T1000 (cell line): ENCODE measurements at regions not wholly inside any gene's neighbourhood (a gene's known extent, or its start where the extent isn't known, plus 50 kb on each side); places are given as distances from the start of the nearest gene placed in this dataset.
"Not testable (repeated sequence)": the region's sequence is repeated elsewhere in the genome, so short reads cannot be mapped to it uniquely, and the experiment has no call there.

Experiments
- DNase-seq: peaks from one replicate; lab custom pipeline; 2025; ENCODE audit warnings: mixed read lengths; lab: John Stamatoyannopoulos, UW

- not testable (repeated sequence) for DNase-seq
Measured at GRCh38 chr16:33583702-33584101, 124.3 kb downstream of the TP53TG3F start.

GRCh38 chr16:33588589-33588988 lies 129.2 kb downstream of the TP53TG3F start:
- not testable (repeated sequence) for DNase-seq

- not testable (repeated sequence) for DNase-seq
Measured at GRCh38 chr16:33593344-33593743, 133.9 kb downstream of the TP53TG3F start.

GRCh38 chr16:33595074-33595473 lies 135.7 kb downstream of the TP53TG3F start:
- not testable (repeated sequence) for DNase-seq

GRCh38 chr16:33601029-33601428 lies 141.6 kb downstream of the TP53TG3F start:
- not testable (repeated sequence) for DNase-seq

- DNase-seq = not testable (repeated sequence)
Measured at GRCh38 chr16:33623535-33624077, 164.2 kb downstream of the TP53TG3F start.

- not testable (repeated sequence) for DNase-seq
Measured at GRCh38 chr16:33628895-33629294, 169.5 kb downstream of the TP53TG3F start.

GRCh38 chr16:33631713-33632112 lies 172.3 kb downstream of the TP53TG3F start:
- DNase-seq = not testable (repeated sequence)

- DNase-seq = not testable (repeated sequence)
Measured at GRCh38 chr16:33634057-33634456, 174.6 kb downstream of the TP53TG3F start.

- not testable (repeated sequence) for DNase-seq
Measured at GRCh38 chr16:33636760-33637159, 177.3 kb downstream of the TP53TG3F start.

GRCh38 chr16:33643270-33643669 lies 183.9 kb downstream of the TP53TG3F start:
- not testable (repeated sequence) for DNase-seq

- not testable (repeated sequence) for DNase-seq
Measured at GRCh38 chr16:33643698-33644381, 184.4 kb downstream of the TP53TG3F start.

- not testable (repeated sequence) for DNase-seq
Measured at GRCh38 chr16:33646386-33646785, 187.0 kb downstream of the TP53TG3F start.

- not testable (repeated sequence) for DNase-seq
Measured at GRCh38 chr16:33655756-33656155, 196.3 kb downstream of the TP53TG3F start.

- DNase-seq = not testable (repeated sequence)
Measured at GRCh38 chr16:33656394-33656793, 197.0 kb downstream of the TP53TG3F start.

GRCh38 chr16:33657717-33658116 lies 198.3 kb downstream of the TP53TG3F start:
- DNase-seq = not testable (repeated sequence)

GRCh38 chr16:33680791-33681190 lies 221.4 kb downstream of the TP53TG3F start:
- DNase-seq = not testable (repeated sequence)

GRCh38 chr16:33700320-33700719 lies 240.9 kb downstream of the TP53TG3F start:
- DNase-seq = not testable (repeated sequence)

- peak; percentile 65 for DNase-seq
Measured at GRCh38 chr16:33706845-33707590, 247.6 kb downstream of the TP53TG3F start.

GRCh38 chr16:33707591-33707934 lies 248.2 kb downstream of the TP53TG3F start:
- not testable (repeated sequence) for DNase-seq

GRCh38 chr16:33709856-33710695 lies 250.7 kb downstream of the TP53TG3F start:
- DNase-seq = not testable (repeated sequence)

GRCh38 chr16:33710696-33711087 lies 251.3 kb downstream of the TP53TG3F start:
- not testable (repeated sequence) for DNase-seq
